ENCODE measurements at regions not wholly inside any gene's neighbourhood (a gene's known extent, or its start where the extent isn't known, plus 50 kb on each side); places are given as distances from the start of the nearest gene placed in this dataset.

DNA sequence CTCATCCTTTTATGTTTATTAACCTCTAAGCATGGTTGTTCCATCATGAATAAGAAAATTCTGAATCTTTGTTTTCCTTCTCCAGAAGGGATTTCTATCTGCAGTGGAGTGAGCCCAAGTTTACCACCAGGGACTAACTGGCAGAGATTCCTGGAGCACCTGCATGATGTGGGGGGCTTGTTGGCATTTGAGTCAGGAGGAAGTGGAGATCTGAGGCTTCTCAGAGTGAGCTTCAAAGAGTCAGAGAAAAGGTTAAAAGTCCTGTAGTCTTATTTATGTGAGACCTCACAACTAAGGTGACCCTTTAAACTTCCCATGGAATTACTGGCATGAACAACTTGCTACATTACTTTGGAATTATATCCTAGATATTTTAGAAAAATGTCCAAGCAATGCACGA, 138.1 kb upstream of the SLC24A3 start:
- no peaks in the 10 kb centered on the region for H3K27me3 ChIP-seq
- no peak overlapping the region for H3K4me3 ChIP-seq
- H3K4me1 ChIP-seq: peaks cover 0 to 3% of the 10 kb centered on the region in 2 donors
- no peaks in the 10 kb centered on the region for H3K9me3 ChIP-seq
- H3K27ac ChIP-seq: peak overlapping the region in 1 of 2 donors; percentile 77
- DNase-seq (no peak), ATAC-seq (no peak)
- TF ChIP-seq, protein P1, sequence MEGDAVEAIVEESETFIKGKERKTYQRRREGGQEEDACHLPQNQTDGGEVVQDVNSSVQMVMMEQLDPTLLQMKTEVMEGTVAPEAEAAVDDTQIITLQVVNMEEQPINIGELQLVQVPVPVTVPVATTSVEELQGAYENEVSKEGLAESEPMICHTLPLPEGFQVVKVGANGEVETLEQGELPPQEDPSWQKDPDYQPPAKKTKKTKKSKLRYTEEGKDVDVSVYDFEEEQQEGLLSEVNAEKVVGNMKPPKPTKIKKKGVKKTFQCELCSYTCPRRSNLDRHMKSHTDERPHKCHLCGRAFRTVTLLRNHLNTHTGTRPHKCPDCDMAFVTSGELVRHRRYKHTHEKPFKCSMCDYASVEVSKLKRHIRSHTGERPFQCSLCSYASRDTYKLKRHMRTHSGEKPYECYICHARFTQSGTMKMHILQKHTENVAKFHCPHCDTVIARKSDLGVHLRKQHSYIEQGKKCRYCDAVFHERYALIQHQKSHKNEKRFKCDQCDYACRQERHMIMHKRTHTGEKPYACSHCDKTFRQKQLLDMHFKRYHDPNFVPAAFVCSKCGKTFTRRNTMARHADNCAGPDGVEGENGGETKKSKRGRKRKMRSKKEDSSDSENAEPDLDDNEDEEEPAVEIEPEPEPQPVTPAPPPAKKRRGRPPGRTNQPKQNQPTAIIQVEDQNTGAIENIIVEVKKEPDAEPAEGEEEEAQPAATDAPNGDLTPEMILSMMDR (IDR thresholded peaks at IDR 0.05): no peak
- H3K36me3 ChIP-seq: no peaks in the 10 kb centered on the region
- intact Hi-C loops (cut with DNase I): no loop called here

DNA sequence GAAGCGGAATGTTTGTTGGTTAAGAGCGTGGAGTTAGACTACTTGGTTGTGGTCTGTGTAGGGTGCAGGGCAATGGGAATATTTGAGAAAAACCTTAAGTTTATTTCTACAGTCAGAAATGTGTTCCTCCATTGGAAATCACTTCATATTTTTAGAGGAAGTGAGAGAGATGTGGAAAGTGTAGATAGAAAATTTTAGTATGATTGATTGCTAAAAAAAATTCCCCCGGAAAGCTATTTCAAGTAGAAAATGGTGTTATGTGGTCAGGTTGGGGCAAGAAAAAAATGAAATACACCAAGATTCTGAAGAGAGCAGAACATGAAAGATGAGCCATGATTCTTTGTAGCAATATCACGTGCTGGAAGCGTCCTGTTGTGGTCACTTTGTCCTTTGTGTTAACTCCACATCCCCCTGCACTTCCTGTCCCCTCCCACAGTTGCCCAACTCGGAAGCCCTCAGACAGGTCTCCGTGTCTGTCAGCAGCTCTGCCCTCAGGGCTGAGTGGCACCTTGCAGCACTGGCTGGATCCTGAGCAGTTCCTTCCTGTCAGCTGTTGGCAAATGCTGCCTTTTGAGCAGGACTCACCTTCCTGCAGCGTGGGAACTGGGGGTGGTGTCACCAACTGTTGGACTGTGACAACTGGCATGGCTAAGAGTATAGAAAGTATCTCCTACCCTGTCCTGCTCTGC, 137.5 kb upstream of the SLC24A3 start:
- Histone ChIP-seq H3K4me1 (peaks cover 0 to 3% of the 10 kb centered on the region in 2 donors), H3K9me3 (no peaks in the 10 kb centered on the region), H3K4me3 (no peak overlapping the region), H3K27ac (peak overlapping the region in 1 of 2 donors; percentile 77), H3K27me3 (no peaks in the 10 kb centered on the region), H3K36me3 (no peaks in the 10 kb centered on the region)
- TF ChIP-seq, protein P1 (IDR thresholded peaks at IDR 0.05): no peak
- DNase-seq (peak in 3 of 4 donors; percentile 10 to 82 (median 39)), ATAC-seq (peak; percentile 16)
- intact Hi-C loops (cut with DNase I): no loop called here

DNA sequence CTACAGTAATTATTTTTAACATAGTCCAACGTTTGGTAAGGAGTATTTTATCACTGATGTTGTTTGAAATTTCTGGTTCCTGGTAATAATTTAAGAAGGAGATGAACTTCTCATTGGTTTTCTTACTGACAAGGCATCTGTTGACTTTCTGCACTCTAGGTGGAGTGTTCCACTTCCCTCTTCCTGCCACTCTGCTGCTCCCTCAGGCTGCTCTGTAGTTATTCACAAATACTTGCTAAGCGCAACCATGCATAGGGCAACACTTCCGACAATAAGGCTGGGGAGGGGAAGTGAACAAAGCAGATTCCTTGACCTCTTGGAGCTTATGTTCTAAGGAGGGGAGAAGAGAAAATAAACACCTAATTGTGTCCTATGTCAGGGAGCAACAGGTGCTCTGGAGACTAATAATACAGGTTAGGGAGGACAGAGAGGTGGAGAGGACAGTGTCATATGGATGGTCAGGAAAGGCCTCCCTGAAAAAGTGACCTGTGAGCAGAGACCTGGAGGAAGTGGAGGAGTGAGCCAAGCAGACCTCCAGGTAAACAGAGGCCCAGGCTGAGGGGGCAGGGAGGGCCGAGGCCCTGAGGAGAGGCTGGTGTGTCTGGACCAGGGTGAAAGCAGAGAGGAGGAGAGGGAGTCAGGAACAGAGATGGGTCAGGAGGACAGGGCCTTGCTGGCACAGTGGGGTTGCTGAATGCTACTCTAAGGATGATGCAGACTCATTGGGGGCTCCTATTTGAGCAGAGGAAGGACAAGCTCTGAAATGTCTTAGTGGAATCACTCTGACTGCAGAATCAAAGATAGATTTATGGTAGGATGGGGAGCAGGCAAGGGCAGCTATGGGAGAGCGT, 134.8 kb upstream of the SLC24A3 start:
- peak; percentile 61 for ATAC-seq
- DNase-seq: no peak
- TF ChIP-seq, protein P1 (IDR thresholded peaks at IDR 0.05): no peak
- Histone ChIP-seq H3K36me3 (no peaks in the 10 kb centered on the region), H3K27ac (peak overlapping the region in 1 of 2 donors; percentile 7), H3K27me3 (no peaks in the 10 kb centered on the region), H3K4me1 (peaks cover 0 to 3% of the 10 kb centered on the region in 2 donors), H3K9me3 (no peaks in the 10 kb centered on the region), H3K4me3 (no peak overlapping the region)
- intact Hi-C loops (cut with DNase I): no loop called here

DNA sequence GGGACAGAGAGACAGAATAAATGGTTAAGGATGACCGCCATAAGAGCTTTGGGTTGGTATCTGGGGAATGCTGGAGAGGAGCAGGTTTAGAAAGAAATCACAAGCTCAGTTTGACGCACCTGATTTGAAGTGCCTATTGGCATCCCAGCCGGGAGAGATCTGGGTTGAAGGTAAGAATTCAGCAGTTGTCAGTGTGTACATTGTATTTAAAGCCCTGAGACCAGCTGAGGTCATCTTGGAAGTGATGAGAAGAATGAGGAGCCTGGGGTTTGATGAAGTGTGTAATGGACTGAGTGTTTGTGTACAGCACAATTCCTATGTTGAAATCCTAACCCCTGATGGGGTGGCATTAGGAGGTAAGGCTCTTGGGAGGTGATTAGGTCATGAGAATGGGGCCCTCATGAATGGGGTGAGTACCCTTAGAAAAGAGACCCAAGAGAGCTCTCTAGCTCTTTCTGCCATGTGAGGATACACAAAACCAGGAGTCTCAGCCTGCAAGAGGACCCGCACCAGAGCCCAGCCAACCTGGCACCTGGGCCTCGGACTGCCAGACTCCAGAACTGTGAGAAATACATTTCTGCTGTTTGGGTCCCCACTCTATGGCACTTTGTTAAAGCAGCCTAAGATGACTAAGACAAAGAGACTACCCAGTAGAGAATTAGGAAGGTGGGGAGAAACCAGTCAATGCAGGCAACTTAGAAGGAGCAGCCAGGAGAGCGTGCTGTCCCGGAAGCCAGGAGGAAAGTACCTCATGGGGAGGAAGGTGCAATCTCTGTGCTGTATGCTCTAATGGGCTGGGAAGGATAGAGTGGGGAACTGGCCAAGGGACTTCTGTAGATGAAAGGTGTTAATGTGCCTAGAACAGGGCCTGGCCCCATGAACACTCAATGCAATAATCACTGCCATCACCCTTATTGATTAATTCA, 133.7 kb upstream of the SLC24A3 start:
- ATAC-seq (no peak), DNase-seq (no peak)
- Histone ChIP-seq H3K9me3 (no peaks in the 10 kb centered on the region), H3K27ac (no peak overlapping the region), H3K4me3 (no peak overlapping the region), H3K36me3 (no peaks in the 10 kb centered on the region), H3K27me3 (no peaks in the 10 kb centered on the region), H3K4me1 (peaks cover 0 to 3% of the 10 kb centered on the region in 2 donors)
- intact Hi-C loops (cut with DNase I): no loop called here
- TF ChIP-seq, protein P1 (IDR thresholded peaks at IDR 0.05): no peak

Data from left lung (tissue), 4 donors.